IPS-18c (cell line): ENCODE measurements at regions not wholly inside any gene's neighbourhood (a gene's known extent, or its start where the extent isn't known, plus 50 kb on each side); places are given as distances from the start of the nearest gene placed in this dataset.
"Not testable (repeated sequence)": the region's sequence is repeated elsewhere in the genome, so short reads cannot be mapped to it uniquely, and the experiment has no call there.

Source experiments
- H3K4me3 ChIP-seq: 2 replicates; pipeline ENCODE4 v1.7.0; 2013; ENCODE audit warnings: low read depth, mild to moderate bottlenecking, low read length, moderate library complexity; ENCODE audit not compliant: insufficient read depth
- H3K9me3 ChIP-seq: one replicate; pipeline ENCODE4 v1.6.1; 2013; ENCODE audit warnings: mild to moderate bottlenecking, low read length, moderate library complexity; ENCODE audit not compliant: control insufficient read depth, insufficient read depth

DNA sequence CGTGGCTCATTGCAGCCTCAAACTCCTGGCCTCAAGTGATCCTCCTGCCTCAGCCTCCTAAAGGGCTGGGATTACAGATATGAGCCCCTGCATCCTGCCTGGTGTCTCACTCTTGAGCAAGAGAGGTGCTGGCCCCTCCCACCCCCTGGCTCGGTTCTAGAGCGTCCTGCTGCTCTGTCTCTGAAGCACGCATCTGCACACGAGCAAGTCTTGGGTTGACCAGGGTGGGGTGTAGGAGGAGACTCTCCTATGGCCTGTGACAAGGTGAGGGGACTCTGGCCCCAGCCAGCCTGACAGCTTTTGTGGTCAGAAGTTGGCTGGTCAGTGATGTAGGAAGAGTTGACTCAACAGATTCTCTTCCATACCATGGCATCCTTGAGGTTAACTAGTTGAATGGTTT is 110.7 kb upstream of the CARD11 start:
- Histone ChIP-seq H3K4me3 (no peak overlapping the region), H3K9me3 (no peaks in the 10 kb centered on the region)

DNA sequence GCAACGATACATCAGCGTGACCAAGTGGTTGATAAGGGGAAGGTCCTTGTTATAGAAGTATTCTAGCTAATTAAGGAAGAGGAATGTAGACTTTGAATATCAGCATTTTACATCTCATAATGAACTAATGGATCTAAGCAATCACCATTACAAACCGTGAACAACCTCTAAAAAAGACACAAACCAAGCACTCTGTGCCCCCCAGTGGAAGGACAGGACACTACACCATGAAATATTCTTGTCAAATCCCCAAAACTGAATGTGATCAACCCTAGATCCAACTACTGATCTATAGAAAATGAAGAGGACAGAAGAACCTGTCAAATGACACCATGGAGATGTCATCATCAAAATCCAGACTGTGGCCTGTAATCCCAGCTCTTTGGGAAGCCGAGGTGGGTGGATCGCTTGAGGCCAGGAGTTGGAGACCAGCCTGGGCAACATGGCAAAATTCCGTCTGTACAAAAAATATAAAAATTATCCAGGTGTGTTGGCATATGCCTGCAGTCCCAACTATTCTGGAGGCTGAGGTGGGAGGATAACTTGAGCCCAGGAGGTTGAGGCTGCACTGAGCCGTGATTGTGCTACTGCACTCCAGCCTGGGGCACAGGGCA is 111.3 kb upstream of the CARD11 start:
- H3K4me3 ChIP-seq: no peak overlapping the region

DNA sequence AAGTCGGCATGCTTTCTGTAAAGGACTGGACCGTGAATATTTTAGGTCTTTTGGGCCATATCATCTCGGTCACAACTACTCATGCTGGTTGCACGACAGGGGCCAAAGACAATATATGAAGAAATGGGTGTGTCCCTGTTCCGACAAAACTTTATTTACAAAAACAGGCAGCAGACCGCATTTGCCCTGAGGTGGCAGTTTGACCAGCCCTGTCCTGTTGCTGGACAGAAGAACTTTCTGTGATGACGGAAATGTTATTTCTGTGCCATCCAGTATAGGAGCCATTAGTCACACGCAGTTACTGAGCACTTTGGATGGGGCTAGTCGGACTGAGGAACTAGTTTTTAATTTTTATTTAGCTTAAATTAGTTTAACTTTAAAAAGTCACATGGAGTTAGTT is 112.8 kb upstream of the CARD11 start:
- H3K4me3 ChIP-seq: no peak overlapping the region
- H3K9me3 ChIP-seq: no peaks in the 10 kb centered on the region

More for the DNA sequence above, 111.3 kb upstream of the CARD11 start:
- no peaks in the 10 kb centered on the region for H3K9me3 ChIP-seq

DNA sequence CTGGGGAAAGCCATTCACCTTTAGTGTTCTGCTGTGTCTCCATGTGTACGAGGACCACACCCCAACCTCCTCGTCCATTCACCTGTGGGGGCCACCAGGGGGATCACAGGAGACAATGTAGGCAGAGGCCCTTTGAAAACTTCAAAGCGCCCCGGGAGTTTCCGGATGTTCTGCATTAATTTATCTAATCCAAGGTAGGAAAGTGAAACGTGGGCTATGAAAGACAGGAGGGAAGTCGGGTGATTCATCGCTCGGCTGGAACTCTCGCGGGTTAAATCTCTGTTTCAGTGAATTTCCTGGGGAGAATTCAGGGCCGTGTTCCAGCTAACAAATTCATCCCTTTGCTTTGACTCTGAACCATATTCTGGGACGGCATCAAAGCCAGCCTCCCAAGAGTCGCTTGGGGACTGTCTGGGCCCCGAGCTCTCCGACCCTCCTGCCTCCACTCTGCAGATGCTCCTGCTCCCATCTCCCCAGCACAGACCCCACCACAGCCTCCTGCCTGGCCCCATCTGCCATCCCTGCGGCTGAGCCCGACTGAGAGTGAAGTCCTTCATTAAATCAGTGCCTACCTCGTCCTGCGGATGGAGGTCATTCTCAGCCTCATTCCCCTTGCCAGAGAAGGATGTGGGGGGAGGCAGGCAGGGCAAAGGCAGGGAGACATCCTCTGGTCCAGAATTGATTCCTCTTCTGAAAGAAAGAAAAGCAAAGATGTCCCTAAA is 114.1 kb upstream of the CARD11 start:
- H3K4me3 ChIP-seq: no peak overlapping the region

DNA sequence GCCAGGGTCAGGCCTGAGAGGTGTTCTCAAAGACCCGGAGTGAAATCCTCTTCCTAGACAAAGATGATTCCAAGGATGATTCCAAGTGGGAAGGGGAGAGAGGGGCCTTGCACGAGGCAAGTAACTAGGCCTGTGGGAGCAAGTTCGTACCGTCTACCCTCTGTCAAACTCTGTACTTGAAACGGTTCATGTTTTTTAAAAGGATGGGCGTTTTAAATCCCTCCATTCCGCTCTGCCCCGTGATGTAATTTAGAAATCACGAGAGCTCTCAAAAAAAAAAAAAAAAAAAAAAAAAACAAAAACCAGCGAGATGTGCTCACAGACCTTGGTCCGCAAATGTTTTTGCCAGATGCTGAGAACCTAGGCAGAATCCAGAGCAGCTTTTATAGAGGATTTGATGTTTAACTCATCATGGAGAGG is 114.7 kb upstream of the CARD11 start:
- no peak overlapping the region for H3K4me3 ChIP-seq
- H3K9me3 ChIP-seq: no peaks in the 10 kb centered on the region

More for the DNA sequence above, 114.1 kb upstream of the CARD11 start:
- H3K9me3 ChIP-seq: no peaks in the 10 kb centered on the region

DNA sequence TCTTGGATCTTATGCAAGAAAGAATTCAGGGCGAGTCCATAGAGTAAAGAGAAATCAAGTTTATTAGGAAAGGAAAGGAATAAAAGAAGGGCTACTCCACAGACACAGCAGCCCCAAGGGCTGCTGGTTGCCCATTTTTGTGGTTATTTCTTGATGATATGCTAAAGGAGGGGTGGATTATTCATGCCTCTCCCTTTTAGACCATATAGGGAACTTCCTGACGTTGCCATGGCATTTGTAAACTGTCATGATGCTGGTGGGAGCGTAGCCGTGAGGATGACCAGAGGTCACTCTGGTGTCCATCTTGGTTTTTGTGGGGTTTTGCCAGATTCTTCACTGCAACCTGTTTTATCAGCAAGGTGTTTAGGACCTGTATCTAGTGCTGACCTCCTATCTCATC is 115.4 kb upstream of the CARD11 start:
- Histone ChIP-seq H3K9me3 (no peaks in the 10 kb centered on the region), H3K4me3 (no peak overlapping the region)

DNA sequence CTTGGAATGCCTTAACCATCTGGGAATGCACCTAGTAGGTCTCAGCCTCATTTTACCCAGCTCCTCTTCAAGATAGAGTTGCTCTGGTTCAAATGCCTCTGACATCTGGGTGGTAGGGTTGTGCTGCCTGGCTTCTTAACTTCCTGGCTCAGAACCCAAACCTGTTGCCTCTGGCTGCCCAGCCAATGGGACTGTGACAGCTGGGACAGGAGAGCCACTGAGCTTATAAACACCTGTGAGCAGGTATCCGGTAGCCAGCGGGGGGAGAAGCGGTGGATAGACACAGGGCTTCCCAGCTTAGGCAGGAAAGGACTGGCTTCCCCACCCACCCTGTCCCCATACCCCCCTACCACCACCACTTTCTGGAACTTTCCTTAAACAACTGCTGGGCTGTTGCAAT is 115.8 kb upstream of the CARD11 start:
- Histone ChIP-seq H3K9me3 (no peaks in the 10 kb centered on the region), H3K4me3 (no peak overlapping the region)

DNA sequence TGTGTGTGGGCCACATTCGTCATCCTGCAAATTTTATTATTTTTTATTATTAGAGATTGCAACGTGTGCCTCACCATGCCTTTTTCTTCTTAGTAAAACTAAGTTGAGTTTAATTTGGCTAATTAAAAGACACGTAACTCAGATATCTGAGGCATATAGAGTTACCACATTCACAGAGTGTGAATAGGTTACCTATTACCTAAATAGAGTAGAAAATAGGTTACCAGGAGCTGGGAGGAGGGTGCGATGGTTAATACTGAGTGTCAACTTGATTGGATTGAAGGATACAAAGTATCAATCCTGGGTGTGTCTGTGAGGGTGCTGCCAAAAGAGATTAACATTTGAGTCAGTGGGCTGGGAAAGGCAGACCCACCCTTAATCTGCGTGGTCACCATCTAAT is 116.3 kb upstream of the CARD11 start:
- not testable (repeated sequence) for H3K4me3 ChIP-seq, H3K9me3 ChIP-seq

DNA sequence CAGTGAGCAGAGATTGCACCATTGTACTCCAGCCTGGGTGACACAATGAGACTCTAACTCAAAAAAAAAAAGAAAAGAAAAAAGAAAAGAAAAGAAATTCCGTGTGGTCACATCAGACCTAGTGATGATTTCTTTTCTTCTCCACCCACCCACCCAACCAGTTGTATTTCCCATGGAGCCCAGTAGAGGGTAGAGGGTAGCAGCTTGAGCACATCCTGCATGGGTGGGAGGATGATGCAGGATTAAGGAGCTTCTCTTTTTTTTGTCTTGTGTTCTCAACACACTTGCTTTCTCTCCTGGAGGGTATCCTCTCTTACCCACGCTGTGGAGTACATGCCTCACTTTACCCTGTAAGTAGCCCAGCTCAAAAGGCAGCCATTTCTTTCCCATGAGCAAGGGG is 118.6 kb upstream of the CARD11 start:
- no peak overlapping the region for H3K4me3 ChIP-seq
- no peaks in the 10 kb centered on the region for H3K9me3 ChIP-seq

DNA sequence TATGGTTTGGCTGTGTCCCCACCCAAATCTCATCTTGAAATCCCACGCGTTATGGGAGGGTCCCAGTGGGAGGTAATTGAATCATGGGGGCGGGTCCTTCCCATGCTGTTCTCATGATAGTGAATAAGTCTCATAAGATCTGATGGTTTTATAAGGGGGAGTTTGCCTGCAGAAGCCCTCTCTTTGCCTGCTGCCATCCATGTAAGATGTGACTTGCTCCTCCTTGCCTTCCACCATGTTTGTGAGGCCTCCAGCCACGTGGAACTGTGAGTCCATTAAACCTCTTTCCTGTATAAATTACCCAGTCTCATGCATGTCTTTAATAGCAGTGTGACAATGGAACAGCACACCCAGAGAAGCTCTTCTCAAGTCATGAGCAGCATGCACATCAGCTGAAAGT is 119.1 kb upstream of the CARD11 start:
- not testable (repeated sequence) for H3K9me3 ChIP-seq, H3K4me3 ChIP-seq

DNA sequence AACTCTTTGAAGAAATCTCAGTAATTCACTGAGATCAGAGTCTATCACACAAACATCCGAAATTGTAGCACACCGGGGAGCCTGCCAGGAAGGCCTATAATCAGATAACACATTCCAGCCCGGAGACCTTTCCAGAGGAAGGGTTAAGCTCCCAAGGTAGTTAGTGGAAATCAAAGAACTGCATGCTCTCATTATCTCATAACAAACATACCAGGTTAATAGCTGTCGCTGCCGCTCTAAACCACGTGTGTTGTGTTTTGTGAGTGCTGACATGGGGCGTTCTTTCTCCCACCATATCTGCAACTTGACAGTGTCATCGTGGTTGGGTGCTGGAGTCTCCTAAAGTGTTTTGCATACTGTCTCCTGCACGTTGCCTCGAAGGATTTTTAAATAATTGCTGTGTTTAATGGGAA is 120.7 kb upstream of the CARD11 start:
- Histone ChIP-seq H3K4me3 (no peak overlapping the region), H3K9me3 (no peaks in the 10 kb centered on the region)

DNA sequence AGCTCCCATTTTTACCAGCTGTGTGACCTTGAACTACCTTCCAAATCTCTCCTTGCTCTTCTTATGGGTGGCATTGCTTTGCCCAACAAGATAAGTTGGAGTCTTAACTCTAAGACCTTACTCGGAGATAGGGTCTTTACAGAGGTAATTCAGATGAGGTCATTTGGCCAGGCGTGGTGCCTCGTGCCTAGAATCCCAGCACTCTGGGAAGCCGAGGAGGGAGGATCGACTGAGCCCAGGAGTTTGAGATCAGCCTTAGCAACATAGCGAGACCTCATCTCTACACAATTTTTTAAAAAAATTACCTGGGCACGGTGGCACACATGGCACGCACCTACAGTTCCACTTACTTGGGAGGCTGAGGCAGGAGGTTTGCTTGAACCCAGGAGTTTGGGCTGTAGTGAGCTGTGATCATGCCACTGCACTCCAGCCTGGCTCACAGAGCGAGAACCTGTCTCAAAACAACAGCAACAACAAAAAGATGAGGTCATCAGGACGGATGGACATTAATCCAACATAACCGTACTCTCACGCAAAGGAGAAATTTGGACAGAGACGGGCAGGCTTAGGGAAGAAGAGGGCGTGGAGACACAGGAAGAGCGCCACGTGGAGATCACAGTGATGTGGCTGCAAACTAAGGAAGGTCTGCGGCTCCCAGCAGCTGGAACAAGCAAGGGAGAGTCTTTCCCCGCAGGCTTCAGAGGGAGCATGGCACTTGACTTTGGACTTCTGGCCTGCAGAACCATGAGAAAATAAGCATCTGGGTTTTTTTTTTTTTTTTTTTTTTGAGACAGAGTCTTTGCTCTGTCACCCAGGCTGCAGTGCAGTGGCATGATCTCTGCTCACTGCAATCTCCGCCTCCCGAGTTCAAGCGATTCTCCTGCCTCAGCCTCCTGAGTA is 122.3 kb upstream of the CARD11 start:
- Histone ChIP-seq H3K4me3 (no peak overlapping the region), H3K9me3 (no peaks in the 10 kb centered on the region)

DNA sequence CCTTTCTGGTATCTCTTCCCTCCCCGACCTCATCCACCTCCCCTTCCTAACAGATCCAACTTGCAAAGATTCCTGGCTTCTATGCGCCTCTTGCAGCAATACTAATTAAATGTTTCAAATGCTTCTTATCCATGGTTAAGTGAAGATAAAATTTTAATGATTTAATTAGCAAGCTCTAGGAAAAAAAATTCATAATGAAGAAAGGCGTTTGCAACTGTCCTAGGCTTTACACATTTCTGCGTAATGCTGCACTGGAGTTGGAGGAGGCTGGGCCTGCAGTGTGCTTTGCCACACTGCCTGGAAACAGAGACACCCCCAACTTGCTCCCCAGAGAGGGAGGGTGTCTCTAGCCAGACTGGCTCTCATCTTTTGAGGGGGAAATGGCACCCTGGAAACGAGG is 123.9 kb upstream of the CARD11 start:
- H3K9me3 ChIP-seq: no peaks in the 10 kb centered on the region
- no peak overlapping the region for H3K4me3 ChIP-seq

DNA sequence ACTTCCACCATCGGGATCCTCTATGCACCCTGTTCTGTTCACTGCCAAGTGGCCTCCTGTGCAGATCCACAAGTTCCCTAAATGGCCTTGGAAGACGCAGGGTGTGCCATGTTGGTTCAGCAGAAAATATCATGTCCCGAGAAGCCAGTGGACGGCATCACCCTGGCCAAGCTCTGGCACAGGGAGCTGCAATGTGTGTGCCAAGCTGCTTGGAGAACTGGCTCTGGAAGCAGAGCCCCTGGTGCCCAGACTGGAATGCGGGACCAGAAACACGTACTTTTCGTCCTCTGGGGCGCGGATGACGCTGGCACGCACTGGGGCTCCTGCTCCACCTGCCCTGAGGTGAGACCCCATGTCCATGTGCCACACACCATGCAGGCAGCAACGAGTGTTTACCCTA is 124.7 kb upstream of the CARD11 start:
- no peaks in the 10 kb centered on the region for H3K9me3 ChIP-seq
- no peak overlapping the region; the same call in 1 of the 2 replicates for H3K4me3 ChIP-seq

DNA sequence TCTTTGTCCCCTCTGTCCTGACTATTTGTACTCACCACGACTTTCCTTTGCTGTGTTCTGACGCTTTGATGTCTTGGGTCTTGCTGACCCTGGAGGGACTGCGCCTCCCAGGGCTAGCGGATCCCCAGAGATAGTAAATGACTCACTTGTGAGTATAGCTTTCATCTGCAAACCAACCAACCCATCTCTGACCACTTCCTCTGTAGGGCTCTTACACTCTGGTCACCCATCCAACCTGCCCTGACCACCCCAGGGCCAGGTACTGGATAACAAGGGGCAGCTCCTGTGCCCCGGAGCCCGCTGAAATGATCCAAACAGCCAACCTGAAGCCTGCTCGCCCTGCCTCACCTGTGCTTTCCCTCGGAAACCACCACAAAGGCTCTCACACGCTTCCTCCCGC is 125.2 kb upstream of the CARD11 start:
- Histone ChIP-seq H3K4me3 (no peak overlapping the region), H3K9me3 (no peaks in the 10 kb centered on the region)

DNA sequence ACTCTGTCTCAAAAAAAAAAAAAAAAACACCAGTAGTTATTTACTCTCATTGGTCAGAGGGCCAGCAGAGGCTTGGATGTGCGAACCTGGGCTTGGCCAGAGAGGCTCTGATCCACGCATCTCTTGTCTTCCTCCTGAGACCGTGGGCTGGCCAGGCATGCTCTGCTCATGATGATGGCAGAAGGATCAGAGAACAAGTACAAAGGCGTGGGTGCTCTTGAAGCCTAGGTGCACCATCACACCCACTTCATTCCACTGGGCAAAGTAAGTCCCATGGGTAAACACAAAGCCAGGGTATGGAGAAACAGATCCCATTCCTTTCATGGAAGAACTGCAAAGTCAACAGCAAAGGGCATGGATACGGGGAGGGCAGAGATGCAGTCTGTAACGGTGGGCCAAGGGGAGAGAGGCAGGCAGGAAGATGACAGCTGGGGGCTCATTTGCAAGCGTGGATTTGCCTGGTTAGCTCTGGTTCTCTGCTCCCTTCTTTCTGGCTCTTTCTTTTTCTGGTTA is 128.2 kb upstream of the SDK1 start:
- Histone ChIP-seq H3K4me3 (no peak overlapping the region), H3K9me3 (no peaks in the 10 kb centered on the region)

DNA sequence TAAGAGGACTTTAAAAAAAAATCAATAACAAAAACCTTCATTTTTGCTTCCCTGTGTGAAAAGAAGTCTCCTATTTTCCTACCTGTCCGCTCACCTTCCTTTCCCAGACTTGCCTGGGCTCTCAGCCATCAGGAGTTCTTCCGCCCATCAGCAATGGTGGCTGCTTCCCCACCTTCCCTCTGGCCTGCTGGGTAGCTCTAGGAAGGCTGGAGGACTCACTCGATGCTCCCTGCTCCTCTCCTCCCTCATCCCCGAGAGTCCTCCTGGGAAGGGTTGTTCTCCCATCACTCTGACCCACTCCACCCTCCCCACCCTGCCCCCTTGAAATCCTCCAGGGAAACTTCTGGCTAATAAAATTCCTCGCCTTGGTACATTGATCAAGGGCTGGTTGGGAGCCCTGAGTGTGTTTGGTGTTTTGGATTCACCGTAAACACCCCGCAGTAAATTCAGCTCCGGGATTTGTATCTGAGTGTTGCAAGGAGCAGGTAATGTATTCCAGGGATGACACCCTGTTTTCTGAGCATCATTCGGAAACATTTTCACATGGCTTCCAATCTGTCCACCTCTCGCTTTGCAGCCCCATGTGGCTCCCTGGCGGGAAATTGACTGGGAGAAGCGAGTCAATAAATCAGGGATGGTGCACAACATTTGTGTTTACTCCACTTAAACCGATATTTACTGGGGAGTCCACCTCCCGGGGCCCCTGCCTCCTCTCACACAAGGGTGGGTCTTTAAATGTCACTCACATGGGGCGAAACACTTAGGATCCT is 126.4 kb upstream of the SDK1 start:
- no peak overlapping the region for H3K4me3 ChIP-seq
- no peaks in the 10 kb centered on the region for H3K9me3 ChIP-seq
